GM18499 (cell line): ENCODE measurements at regions not wholly inside any gene's neighbourhood (a gene's known extent, or its start where the extent isn't known, plus 50 kb on each side); places are given as distances from the start of the nearest gene placed in this dataset.

Source experiments
- ATAC-seq: cut with Tn5 transposase; IDR thresholded peaks from one replicate; pipeline ENCODE4 v1.9.1; 2021; ENCODE audit warnings: moderate number of reproducible peaks; ENCODE audit not compliant: insufficient read depth, unreplicated experiment

- ATAC-seq: no peak
These were observed 352.6 kb upstream of the NEGR1 start for GRCh38 chr1:72634946-72635345.

- no peak for ATAC-seq
These were observed 349.1 kb upstream of the NEGR1 start for GRCh38 chr1:72631449-72631848.

- ATAC-seq: peak; percentile 93
These were observed 341.0 kb upstream of the NEGR1 start for GRCh38 chr1:72623299-72623708.

GRCh38 chr1:72620453-72620852 is 338.1 kb upstream of the NEGR1 start:
- no peak for ATAC-seq

GRCh38 chr1:72606216-72606810 is 324.0 kb upstream of the NEGR1 start:
- ATAC-seq: no peak

GRCh38 chr1:72601035-72601674 is 318.8 kb upstream of the NEGR1 start:
- no peak for ATAC-seq

- no peak for ATAC-seq
These were observed 303.8 kb upstream of the NEGR1 start for GRCh38 chr1:72586023-72586685.

GRCh38 chr1:72579629-72580028 is 297.3 kb upstream of the NEGR1 start:
- ATAC-seq: no peak

- no peak for ATAC-seq
These were observed 288.5 kb upstream of the NEGR1 start for GRCh38 chr1:72570815-72571214.

GRCh38 chr1:72568113-72568512 is 285.8 kb upstream of the NEGR1 start:
- peak; percentile 78 for ATAC-seq

- ATAC-seq: no peak
These were observed 285.2 kb upstream of the NEGR1 start for GRCh38 chr1:72567521-72567920.

- ATAC-seq: no peak
These were observed 282.4 kb upstream of the NEGR1 start for GRCh38 chr1:72564749-72565148.

- no peak for ATAC-seq
These were observed 275.2 kb upstream of the NEGR1 start for GRCh38 chr1:72557446-72558049.

GRCh38 chr1:72547412-72547811 is 265.1 kb upstream of the NEGR1 start:
- no peak for ATAC-seq

- no peak for ATAC-seq
These were observed 258.3 kb upstream of the NEGR1 start for GRCh38 chr1:72540674-72541073.

GRCh38 chr1:72535470-72535869 is 253.1 kb upstream of the NEGR1 start:
- ATAC-seq: no peak

- no peak for ATAC-seq
These were observed 248.3 kb upstream of the NEGR1 start for GRCh38 chr1:72530646-72531045.

GRCh38 chr1:72526926-72527325 is 244.6 kb upstream of the NEGR1 start:
- no peak for ATAC-seq

- no peak for ATAC-seq
These were observed 241.7 kb upstream of the NEGR1 start for GRCh38 chr1:72524021-72524420.

- ATAC-seq: no peak
These were observed 239.3 kb upstream of the NEGR1 start for GRCh38 chr1:72521659-72522058.

- ATAC-seq: no peak
These were observed 234.5 kb upstream of the NEGR1 start for GRCh38 chr1:72516826-72517225.
